ENCODE measurements at regions not wholly inside any gene's neighbourhood (a gene's known extent, or its start where the extent isn't known, plus 50 kb on each side); places are given as distances from the start of the nearest gene placed in this dataset.

DNA sequence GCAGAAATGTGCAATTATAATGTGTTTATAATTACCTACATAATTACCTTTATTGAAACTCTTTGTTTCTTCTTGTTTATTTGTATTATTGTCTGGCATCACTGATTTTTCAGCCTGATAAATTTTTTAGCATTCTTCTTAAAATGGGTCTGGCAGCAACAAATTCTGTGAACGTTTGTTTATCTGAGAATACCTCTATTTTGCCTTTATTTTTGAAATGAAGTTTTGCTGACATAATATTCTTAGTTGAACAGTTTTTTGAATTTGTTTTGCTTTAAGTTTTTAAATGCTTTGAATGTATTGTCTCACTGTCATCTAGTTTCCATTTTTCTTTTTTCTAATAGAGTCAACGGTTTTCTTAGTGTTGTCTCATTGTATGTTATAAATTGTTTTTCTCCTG, 1152.0 kb upstream of the CDH2 start:
- TF ChIP-seq, protein P1, sequence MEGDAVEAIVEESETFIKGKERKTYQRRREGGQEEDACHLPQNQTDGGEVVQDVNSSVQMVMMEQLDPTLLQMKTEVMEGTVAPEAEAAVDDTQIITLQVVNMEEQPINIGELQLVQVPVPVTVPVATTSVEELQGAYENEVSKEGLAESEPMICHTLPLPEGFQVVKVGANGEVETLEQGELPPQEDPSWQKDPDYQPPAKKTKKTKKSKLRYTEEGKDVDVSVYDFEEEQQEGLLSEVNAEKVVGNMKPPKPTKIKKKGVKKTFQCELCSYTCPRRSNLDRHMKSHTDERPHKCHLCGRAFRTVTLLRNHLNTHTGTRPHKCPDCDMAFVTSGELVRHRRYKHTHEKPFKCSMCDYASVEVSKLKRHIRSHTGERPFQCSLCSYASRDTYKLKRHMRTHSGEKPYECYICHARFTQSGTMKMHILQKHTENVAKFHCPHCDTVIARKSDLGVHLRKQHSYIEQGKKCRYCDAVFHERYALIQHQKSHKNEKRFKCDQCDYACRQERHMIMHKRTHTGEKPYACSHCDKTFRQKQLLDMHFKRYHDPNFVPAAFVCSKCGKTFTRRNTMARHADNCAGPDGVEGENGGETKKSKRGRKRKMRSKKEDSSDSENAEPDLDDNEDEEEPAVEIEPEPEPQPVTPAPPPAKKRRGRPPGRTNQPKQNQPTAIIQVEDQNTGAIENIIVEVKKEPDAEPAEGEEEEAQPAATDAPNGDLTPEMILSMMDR (IDR thresholded peaks at IDR 0.05), result no peak

DNA sequence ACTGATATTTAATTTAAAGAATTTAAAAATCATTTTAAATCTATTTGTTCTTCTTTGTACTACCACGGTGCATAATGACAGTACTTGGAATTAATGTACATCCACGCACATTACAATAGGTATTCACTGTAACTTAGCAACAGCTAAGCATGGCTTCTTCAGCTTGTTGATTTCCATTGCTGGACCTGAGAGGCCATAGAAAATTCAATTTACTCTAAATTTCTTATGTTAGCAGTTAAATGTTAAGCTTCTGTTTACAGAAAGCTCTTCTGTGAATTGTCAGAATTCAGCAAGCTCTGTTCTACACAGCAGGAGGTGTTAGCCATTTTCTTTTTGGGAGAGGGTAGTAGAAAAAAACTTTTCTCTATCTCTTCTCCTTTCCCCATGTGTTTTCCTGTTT, 1149.3 kb upstream of the CDH2 start:
- TF ChIP-seq, protein P1 (IDR thresholded peaks at IDR 0.05), result no peak

DNA sequence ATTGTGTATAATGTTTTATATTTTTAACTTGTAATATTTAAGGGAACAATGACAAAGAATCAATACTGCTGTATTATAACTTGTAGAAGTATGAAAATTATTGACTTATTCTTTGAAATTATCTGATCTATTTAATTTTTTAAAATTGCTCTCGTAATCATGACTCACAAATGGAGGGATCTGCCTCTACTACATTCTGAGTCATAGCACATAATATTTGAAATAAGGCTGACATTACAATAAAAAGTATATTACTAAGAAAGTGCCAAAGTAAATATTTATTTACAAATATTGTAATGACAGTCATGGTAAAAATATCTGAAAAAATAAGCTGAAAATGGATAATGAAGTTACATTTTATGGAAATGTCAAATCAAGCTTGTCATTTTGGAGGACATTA, 1144.6 kb upstream of the CDH2 start:
- TF ChIP-seq, protein P1 (IDR thresholded peaks at IDR 0.05), result no peak

DNA sequence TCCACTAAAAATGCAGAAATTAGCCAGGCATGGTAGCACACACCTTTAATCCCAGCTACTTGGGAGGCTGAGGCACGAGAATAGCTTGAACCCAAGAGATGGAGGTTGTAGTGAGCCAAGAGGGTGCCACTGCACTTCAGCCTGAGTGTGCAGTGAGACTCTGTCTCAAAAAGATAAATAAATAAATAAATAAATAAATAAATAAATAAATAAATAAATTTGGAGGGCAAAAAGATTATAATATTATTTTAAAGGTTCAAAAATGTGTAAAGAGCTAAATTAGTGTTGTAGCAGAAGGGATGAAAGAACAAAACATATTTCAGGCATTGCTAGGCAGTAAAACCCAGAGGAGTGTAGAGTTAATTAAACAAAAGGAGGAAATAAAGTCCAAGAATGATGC, 1136.4 kb upstream of the CDH2 start:
- TF ChIP-seq, protein P1 (IDR thresholded peaks at IDR 0.05), result no peak

DNA sequence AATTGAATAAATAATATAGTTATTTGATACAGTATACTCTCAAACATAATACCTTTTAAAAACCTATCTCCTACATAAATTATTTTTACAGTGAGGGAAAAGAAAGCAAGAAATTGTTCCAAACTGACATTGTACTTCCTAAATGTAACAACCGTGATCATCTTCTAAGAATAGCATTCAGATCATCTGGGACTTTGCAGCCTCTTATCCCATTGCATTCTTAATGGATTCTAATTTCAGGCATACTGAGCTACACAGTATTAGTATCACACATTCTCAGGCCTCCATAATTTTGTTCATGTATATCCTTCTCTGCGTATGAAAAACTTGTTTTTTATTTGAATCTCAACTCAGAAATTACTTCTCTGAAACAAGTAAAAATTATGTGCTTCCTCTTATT, 1134.7 kb upstream of the CDH2 start:
- TF ChIP-seq, protein P1 (IDR thresholded peaks at IDR 0.05), result no peak

DNA sequence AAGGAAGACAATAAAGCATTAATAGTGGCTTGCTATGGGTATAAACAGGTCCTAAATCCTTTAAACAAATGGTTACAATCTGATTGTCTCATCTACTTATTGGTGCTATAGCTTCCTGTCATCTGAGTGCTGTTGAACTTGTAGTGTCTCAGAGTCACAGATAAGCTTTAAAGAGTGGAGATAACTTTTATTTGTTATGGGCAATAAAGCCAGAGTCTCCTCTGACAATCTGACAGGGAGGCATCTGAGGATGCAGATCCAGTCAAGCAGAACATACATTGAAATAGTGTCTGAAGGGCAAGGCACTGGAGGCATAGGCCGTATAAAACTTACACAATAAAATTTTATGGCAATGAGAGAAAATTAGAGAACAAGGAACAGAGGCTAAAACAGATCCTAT, 1132.4 kb upstream of the CDH2 start:
- TF ChIP-seq, protein P1 (IDR thresholded peaks at IDR 0.05), result no peak

DNA sequence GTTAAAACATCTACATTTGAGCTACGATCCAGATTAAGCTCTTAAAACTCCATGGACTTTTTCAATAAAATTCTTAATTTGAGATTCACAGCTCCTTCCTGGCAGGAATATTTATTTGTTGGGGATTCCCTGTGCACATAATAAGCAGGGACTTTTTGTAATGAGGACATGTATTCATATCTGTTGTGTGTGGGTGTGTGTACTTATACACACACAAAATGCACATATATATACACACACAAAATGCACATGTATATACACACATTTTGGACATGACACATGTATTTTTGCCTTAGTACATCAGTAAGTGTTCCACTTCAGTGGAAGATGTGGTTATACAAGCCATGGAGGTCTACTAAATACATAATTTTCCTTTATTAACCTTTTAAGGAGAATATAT, 1131.1 kb upstream of the CDH2 start:
- TF ChIP-seq, protein P1 (IDR thresholded peaks at IDR 0.05), result no peak

DNA sequence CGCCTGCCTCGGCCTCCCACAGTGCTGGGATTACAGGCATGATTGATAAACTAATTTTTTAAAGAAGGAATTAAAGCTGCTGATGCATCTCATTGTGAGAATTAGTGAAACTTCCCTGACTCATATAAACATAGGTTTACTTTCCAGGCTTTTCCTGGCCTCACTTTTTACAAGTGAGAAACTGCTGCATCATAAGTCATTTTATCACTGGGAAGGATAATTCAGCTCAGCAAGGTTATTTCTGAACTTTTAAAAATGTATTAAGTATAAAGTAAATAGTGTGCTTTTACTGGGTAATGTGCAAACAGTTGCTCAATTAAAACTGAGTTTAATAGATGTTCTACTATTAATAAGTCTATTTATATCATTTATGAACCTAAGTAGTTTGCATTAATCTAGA, 1130.3 kb upstream of the CDH2 start:
- TF ChIP-seq, protein P1 (IDR thresholded peaks at IDR 0.05), result no peak
